GM23248 (cell line): ENCODE measurements at regions not wholly inside any gene's neighbourhood (a gene's known extent, or its start where the extent isn't known, plus 50 kb on each side); places are given as distances from the start of the nearest gene placed in this dataset.

Source experiments
- DNase-seq: peaks from one replicate; pipeline ENCODE4 v3.0.0-alpha.2; 2015
- H2AFZ ChIP-seq: fragments of 200-600 bp; sonication (generic); 2 replicates; pipeline ENCODE4 v1.6.1; 2016; ENCODE audit warnings: antibody characterized with exemption
- H3F3A ChIP-seq: fragments of 200-600 bp; sonication (generic); 2 replicates; pipeline ENCODE4 v1.6.1; 2016; ENCODE audit warnings: mild to moderate bottlenecking, antibody characterized with exemption, mixed run types; ENCODE audit not compliant: insufficient read depth
- H3K27ac ChIP-seq: fragments of 200-600 bp; sonication (generic); 2 replicates; pipeline ENCODE4 v1.5.1; 2016; ENCODE audit warnings: mild to moderate bottlenecking
- H3K27me3 ChIP-seq: fragments of 200-600 bp; sonication (generic); replicated peaks from 2 replicates; pipeline ENCODE4 v1.6.1; 2016; ENCODE audit warnings: mild to moderate bottlenecking; ENCODE audit not compliant: insufficient read depth
- H3K36me3 ChIP-seq: fragments of 200-600 bp; sonication (generic); 2 replicates; pipeline ENCODE4 v1.6.1; 2016; ENCODE audit warnings: low read depth, mild to moderate bottlenecking
- H3K4me1 ChIP-seq: fragments of 200-600 bp; sonication (generic); 2 replicates; pipeline ENCODE4 v1.6.1; 2016; ENCODE audit warnings: mild to moderate bottlenecking; ENCODE audit not compliant: insufficient read depth
- H3K4me2 ChIP-seq: fragments of 200-600 bp; sonication (generic); one replicate; pipeline ENCODE4 v1.6.1; 2016; ENCODE audit warnings: mild to moderate bottlenecking; ENCODE audit not compliant: unreplicated experiment
- H3K4me3 ChIP-seq: fragments of 200-600 bp; sonication (generic); 2 replicates; pipeline ENCODE4 v1.5.1; 2016; ENCODE audit warnings: mild to moderate bottlenecking
- H3K79me2 ChIP-seq: fragments of 200-600 bp; sonication (generic); 2 replicates; pipeline ENCODE4 v1.6.1; 2016; ENCODE audit warnings: mild to moderate bottlenecking; ENCODE audit not compliant: insufficient read depth
- H3K9ac ChIP-seq: fragments of 200-600 bp; sonication (generic); 2 replicates; pipeline ENCODE4 v1.6.1; 2016; ENCODE audit warnings: mild to moderate bottlenecking
- H3K9me2 ChIP-seq: fragments of 200-600 bp; sonication (generic); 2 replicates; pipeline ENCODE4 v1.6.1; 2016; ENCODE audit warnings: mixed run types, mild to moderate bottlenecking, moderate library complexity; ENCODE audit not compliant: insufficient read depth
- H3K9me3 ChIP-seq: fragments of 200-600 bp; sonication (generic); one replicate; pipeline ENCODE4 v1.6.1; 2017; ENCODE audit warnings: low read depth
- H4K20me1 ChIP-seq: fragments of 200-600 bp; sonication (generic); 2 replicates; pipeline ENCODE4 v1.6.0; 2016; ENCODE audit not compliant: insufficient read depth
- EZH2 ChIP-seq: fragments of 200-600 bp; sonication (generic); IDR thresholded peaks from 2 replicates; pipeline ENCODE4 v1.6.1; 2018; ENCODE audit warnings: antibody characterized with exemption, mild to moderate bottlenecking; ENCODE audit not compliant: insufficient read depth, poor library complexity, severe bottlenecking
- EZH2phosphoT487 ChIP-seq: fragments of 200-600 bp; sonication (generic); IDR thresholded peaks from 2 replicates; pipeline ENCODE4 v1.6.1; 2018; ENCODE audit warnings: antibody characterized with exemption, moderate library complexity, mild to moderate bottlenecking, low read depth; ENCODE audit not compliant: insufficient read depth
- WGBS, 2 experiments: methylation state at CpG; one replicate each; pipeline ENCODE4 v1.1.6; 2015 to 2017; ENCODE audit warnings: low lambda C conversion rate in 2 of 2, low coverage in 1 of 2; ENCODE audit errors: missing lambda C conversion rate in 2 of 2; 5-methylcytosine and 5-hydroxymethylcytosine counted together
- in situ Hi-C: fragments of 300-500 bp; cut with MboI; formaldehyde crosslinking; loops from 2 replicates; pipeline ENCODE4 v1.15.0; 2020

GRCh38 chr11:2072551-2073261 is 66.5 kb downstream of the IGF2 start:
- DNase-seq = peak; percentile 11
- no peak overlapping the region for H3K27ac ChIP-seq
- H3K36me3 ChIP-seq = no peaks in the 10 kb centered on the region
- WGBS, 2 experiments = 73 to 74% methylated on average over 13 of the region's 13 CpGs
- no peak overlapping the region for H3K9ac ChIP-seq
- no peak overlapping the region for H2AFZ ChIP-seq
- in situ Hi-C loops = no loop called here
- no peaks in the 10 kb centered on the region for H3K9me2 ChIP-seq
- TF ChIP-seq EZH2phosphoT487 (no peak), EZH2 (no peak)
- H3K4me2 ChIP-seq = no peak overlapping the region
- H3K27me3 ChIP-seq = peaks cover 38% of the 10 kb centered on the region
- H4K20me1 ChIP-seq = no peaks in the 10 kb centered on the region
- no peaks in the 10 kb centered on the region for H3K79me2 ChIP-seq
- peaks cover 13% of the 10 kb centered on the region for H3F3A ChIP-seq
- peaks cover 11% of the 10 kb centered on the region for H3K4me1 ChIP-seq
- no peak overlapping the region for H3K4me3 ChIP-seq
- no peaks in the 10 kb centered on the region for H3K9me3 ChIP-seq

GRCh38 chr11:2071748-2072385 is 67.3 kb downstream of the IGF2 start:
- Histone ChIP-seq H3F3A (peaks cover 4% of the 10 kb centered on the region), H3K27ac (no peak overlapping the region), H3K27me3 (peaks cover 45% of the 10 kb centered on the region), H3K36me3 (no peaks in the 10 kb centered on the region), H3K9me2 (no peaks in the 10 kb centered on the region), H3K4me2 (no peak overlapping the region), H3K9ac (no peak overlapping the region), H2AFZ (no peak overlapping the region), H3K79me2 (no peaks in the 10 kb centered on the region), H3K4me3 (no peak overlapping the region), H4K20me1 (no peaks in the 10 kb centered on the region), H3K4me1 (peaks cover 3% of the 10 kb centered on the region), H3K9me3 (no peaks in the 10 kb centered on the region)
- in situ Hi-C loops = no loop called here
- TF ChIP-seq EZH2phosphoT487 (no peak), EZH2 (no peak)
- DNase-seq = no peak
- WGBS, 2 experiments = 58 to 60% methylated on average over 11 of the region's 11 CpGs
